GM21423 (cell line): ENCODE measurements at regions not wholly inside any gene's neighbourhood (a gene's known extent, or its start where the extent isn't known, plus 50 kb on each side); places are given as distances from the start of the nearest gene placed in this dataset.

Experiments used
- ATAC-seq: cut with Tn5 transposase; IDR thresholded peaks from one replicate; pipeline ENCODE4 v1.9.1; 2021; ENCODE audit warnings: mild to moderate bottlenecking, moderate library complexity; ENCODE audit not compliant: unreplicated experiment

GRCh38 chr10:44182909-44183308 is 202.0 kb downstream of the CXCL12 start:
- ATAC-seq, result no peak

DNA sequence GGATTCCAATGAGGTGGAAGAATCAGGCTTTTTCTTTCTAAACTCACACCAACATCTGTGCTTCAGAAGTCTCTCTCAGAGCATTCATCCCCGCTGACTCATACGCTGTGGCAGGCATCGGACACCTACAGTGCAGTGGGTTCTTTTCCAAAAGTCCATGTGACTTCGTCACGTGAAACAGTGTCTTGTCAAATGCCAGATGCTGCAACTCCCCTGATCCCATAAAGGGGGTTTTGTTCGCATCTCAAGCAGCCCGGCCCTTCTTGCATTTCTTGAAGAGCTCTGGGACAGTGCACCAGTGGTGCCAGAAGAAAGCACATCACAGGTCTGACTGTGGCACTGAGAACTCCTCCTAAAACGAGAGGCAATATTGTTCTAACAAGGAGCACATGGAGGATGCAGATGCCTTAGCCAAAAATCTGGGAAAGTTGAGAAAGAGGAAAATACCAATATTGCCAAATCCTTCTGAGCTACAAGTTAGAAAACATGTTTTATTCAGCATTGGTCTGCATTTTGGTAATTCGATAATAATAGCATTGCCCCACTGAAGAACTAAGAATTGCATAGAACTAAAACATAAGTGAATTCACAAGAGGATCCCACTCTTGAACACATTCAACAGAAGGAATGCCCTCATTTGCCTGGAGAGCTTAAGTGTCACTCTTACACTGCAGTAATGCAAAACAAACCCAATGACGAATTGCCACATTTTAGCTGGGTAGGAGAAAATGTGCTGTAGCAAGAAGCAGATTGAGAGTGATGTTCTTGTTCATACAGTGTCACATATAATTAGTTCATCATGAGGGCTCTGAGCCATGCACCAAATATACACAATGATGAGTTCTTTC is 204.4 kb downstream of the CXCL12 start:
- no peak for ATAC-seq

- no peak for ATAC-seq
Observed at GRCh38 chr10:44178856-44179255, 206.0 kb downstream of the CXCL12 start.

DNA sequence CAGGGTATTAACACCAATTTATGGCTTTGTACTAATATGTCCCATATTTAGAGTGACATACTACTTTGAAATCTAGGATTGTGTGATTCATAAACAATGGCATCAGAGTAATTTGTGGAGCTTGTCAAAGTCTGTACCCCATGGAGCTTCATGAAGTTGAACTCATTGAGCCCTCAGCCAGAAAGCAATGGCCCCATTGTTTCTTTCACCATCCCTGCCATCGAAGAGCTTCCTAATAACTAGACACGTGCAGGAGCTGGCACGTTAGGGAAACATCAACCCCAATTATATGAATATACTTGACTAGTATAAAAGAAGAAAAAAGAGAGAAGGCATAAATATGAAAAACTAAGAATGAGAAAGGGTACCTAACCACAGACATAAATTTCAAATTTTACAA is 206.6 kb downstream of the CXCL12 start:
- ATAC-seq, result no peak

- ATAC-seq, result no peak
Observed at GRCh38 chr10:44177610-44178009, 207.3 kb downstream of the CXCL12 start.

- ATAC-seq, result no peak
Observed at GRCh38 chr10:44176311-44176710, 208.6 kb downstream of the CXCL12 start.

DNA sequence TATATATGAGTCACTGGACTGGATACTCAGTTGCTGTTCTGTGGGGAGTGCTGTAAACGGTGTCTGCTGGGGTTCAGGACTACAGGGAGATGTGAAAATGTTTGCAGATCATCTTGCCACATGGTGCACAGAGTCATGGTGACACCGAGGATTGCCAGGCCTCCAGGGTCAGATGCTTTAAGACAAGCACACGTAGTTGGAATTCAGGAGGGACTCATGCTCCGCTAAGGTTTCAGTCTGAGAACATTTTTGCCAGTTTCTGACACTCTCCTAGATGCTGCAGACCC is 211.3 kb downstream of the CXCL12 start:
- ATAC-seq, result no peak

DNA sequence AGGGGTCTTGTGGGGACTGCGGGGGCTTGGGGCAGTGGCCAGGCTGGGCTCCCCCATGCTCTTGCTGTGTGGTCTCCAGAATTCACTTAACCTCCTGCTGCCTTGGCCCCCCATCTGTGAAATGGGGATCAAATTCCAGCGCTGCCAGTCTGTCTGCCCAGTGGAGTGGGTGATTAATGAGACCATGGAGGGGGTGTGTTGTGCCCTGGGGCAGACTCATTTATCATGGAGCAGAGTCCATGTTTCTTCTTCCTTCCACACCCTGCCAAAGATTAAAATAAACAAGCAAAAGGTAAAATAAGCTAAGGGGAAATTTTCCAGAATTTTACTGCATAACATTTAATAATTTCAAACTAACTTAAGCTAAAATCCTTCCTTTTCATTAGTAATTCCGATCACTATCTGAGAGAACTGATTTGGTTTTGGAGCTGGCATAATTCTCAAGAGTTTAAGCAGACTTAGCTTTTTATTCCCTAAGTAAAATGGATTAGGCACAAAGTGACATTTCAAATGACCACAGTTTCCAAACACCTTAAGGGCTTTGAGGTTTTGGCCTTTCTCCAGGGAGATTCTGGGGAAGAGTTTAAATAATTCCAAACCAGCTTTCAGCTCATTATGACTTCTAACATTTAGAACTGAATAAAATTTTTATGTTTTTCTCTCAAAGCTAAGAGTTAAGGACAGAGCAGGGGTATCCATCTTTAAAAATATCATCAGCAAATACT is 211.9 kb downstream of the CXCL12 start:
- ATAC-seq, result no peak

DNA sequence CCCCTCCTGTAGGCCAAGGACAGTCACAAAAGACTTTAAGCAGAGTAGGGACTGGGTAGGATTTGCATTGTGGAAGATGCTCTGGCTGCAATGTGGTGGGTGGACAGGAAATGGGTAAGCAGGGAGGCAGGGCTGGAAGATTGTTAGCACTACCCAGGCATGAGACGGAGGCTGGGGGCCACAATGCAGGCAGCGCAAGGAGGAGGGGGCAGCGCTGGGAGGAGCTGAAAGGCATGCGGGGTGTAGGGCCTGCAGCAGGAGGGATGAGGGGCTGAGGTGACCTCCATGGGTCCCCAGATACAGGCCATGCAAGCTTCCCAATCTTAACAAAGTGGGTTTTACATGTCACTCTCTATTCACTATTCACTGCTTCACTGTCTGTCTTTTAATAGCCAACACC is 213.1 kb downstream of the CXCL12 start:
- no peak for ATAC-seq

DNA sequence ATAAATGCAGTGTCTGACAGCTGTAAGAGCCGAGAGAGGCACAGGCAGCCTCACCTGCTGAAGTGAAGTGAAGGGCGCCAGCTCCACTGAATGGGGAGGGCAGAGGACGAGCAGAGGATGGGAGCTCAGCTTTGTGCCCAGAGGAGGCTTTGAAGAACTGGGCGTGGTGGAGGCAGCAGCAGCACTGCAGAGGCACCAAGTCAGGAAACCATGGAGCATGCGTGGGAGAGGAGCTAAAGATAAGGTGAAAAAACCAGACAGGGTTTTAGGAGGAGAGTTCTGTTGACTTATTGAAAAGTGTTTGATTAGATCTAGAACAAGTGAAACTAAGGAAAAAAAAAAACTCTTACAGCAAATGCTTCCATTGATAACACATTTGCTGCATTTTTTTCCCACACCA is 216.4 kb downstream of the CXCL12 start:
- no peak for ATAC-seq

DNA sequence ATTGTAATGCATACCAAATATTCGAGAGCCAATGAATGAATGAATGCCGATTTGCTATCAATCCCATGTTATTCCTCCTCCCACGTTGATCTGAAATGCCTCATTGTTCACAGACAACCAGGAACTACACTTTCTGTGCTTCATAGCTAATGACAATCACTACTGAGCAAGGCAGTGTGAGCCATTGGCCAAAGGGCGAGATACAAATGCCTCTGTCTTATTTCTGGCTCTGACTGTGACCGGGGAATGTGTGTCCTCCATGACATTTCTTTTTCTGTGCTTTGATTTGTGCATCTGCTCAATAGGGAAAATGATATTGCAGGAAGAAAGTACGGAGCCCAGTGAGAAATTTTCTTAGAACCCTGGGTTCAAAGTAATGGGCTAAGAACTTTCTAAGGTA is 217.1 kb downstream of the CXCL12 start:
- ATAC-seq, result no peak

GRCh38 chr10:44166441-44166840 is 218.5 kb downstream of the CXCL12 start:
- ATAC-seq, result no peak

DNA sequence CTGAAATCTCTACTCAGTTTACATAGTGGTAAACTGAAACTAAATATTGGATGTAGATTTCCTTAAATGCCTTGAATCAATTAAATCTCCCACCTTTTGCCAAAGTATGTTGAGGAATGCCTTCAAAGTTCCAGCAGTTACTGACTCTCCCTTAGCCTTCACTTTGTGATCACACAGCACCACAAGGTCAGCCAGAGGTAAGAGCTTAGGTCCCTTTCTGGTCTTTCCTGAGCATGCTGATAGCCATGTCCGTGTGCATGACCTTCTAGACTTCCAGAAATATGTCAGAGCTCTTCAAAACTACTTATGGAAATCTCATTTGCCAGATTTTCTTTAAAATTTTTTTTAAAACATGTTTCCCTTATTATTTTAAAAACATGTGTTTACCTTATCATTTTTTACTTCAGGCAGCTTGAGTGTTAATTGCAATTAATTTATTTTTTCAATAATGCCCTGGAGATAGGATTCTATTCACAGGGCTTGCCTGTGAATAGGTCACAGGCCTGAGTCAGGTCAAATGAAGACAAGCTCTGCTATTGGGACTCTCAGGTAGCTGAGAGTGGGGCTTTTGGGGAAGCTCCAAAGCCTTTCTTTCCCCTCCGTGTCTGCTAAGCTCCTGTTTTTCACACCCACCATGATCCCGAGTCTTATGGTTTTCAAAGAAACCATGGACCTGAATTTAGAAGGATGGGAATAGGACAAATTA is 220.5 kb downstream of the CXCL12 start:
- no peak for ATAC-seq

GRCh38 chr10:44161184-44161583 is 223.7 kb downstream of the CXCL12 start:
- no peak for ATAC-seq

DNA sequence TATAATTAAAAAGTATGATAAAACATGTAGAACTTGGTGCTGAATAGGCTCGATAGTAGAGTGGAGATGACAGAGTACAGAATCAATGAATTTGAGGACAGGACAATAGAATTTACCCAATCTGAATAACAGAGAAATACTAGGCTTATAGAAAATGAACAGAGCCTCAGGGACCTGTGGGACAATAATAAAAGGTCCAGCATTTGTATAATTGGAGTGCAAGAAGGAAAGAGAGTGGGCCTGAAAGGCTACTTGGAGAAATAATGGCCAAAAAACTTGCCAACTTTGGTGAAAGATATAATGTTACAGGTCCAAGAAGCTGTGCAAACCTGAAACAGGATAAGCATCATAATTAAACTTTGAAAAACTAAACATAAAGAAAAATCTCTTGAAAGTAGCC is 227.3 kb downstream of the CXCL12 start:
- no peak for ATAC-seq

DNA sequence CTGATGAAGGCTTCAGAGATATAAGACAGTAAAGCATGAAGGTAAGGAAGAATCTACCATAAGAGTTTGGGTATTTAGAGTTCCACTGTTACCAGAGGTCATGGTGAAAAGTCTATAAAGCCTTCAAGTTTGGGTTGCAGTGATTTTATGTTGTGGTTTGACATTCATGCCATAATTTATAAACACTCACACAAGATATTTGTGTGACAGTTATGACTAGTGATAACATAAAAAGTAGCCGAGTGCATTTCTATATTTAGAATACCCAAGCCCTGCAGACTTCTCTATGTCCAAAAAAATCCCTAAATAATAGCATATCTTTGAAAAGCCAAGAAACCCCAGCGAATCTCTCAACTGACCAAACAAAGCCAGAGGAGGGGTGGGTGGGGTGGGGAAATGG is 229.9 kb downstream of the CXCL12 start:
- ATAC-seq, result no peak

DNA sequence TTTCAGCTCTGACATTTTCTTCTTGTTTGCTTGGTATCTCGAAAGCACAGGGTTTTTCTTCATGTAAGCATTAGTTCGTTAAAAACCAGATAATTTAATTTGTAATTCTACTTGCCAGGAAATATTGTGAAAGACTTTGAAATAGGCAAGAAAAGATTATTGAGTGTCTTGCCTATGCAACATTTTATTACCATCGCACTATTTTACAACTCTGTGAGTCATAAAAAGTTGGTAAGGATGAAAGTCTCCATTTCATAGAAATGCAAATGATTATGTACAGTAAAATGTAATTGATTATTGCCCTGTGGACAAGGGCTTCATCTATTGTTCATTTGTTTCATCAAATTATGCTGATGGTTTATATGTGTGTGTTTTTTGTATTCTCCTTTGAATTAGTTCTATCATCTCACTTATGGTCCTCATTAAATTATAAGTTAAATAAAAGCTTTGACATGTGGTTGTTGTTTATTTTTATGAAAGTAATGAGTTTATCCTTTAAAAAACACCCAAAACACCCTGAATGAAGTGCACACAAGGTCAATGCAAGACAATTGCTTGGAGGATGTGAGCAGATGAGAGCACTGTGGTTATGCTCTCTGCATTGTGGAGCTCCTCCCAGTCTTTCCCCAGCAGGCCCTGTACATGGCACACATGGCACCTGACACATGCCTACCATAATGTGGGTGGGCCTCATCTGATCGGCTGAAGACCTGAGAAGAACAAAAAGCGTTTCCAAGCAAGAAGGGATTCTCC is 230.8 kb downstream of the CXCL12 start:
- no peak for ATAC-seq

GRCh38 chr10:44143556-44143955 is 241.3 kb downstream of the CXCL12 start:
- no peak for ATAC-seq

DNA sequence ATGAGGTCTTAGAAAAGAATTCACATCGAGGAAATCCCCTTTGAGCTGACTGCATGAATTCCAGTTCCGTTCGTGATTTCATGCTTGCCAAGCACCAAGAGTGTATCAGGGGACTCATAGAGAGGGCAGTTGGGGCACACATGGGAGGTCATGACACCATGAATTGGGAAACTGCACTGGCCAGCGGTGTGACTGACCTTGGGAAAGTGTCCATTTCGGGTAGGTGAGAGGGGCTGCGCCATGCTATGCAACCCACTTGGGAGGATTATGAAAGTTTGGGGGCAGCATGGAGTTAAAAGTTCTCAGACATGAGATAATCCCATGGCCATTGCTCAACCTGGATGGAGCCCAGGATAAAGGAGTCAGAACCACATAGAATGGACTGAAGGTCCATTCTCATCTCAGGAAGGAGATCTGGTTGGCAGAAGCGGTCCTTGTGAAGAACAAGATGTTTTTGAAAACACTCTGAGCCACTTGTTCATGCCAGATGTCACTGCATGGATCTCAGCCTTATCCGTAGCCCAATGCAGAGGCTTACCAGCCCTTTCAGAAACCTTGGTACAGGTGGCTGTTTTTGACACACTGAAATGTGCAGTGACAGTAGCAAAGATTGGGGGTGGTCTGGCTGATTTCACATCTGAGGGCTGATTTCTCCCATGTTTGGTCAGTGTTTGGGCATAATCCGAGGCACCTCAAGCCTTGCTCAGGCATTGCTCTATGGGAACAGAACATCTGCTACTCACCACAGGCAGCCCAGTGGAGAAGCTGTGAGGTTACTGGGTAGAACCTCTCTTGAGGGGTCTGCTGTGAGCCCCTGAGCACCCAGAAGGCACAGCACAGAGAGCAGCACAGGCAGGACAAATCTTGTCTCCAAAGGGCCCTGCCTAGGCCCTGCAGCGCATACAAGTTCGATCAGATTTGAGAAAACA is 252.3 kb downstream of the CXCL12 start:
- ATAC-seq, result no peak

GRCh38 chr10:44126291-44126717 is 258.6 kb downstream of the CXCL12 start:
- ATAC-seq, result no peak
